GM18498 (cell line): ENCODE measurements at regions not wholly inside any gene's neighbourhood (a gene's known extent, or its start where the extent isn't known, plus 50 kb on each side); places are given as distances from the start of the nearest gene placed in this dataset.
"Not testable (repeated sequence)": the region's sequence is repeated elsewhere in the genome, so short reads cannot be mapped to it uniquely, and the experiment has no call there.

Experiments
- ATAC-seq: cut with Tn5 transposase; IDR thresholded peaks from one replicate; pipeline ENCODE4 v1.9.1; 2021; ENCODE audit warnings: mild to moderate bottlenecking, moderate library complexity; ENCODE audit not compliant: unreplicated experiment

- no peak for ATAC-seq
Observed at GRCh38 chr3:115385774-115386730, 237.3 kb upstream of the GAP43 start.

DNA sequence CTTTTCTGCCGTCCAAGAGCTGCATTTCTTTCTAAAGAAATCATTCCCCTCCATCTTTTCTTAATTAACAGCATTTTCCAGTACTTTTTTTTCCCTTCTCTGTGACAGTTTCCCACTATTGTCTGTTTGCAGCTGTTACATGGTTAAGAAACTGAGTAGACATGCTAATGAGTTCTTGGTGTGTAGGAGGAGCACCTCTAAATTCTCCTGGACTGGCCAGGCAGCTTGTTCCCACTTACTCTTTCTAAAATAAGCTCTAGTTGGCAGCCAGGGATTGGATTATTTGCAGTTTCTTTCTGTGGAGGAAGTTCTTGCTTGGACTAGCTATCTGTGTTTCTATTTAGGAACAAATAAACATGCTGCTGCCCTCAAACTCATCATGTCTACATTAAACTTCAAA lies 235.1 kb upstream of the GAP43 start:
- ATAC-seq: no peak

DNA sequence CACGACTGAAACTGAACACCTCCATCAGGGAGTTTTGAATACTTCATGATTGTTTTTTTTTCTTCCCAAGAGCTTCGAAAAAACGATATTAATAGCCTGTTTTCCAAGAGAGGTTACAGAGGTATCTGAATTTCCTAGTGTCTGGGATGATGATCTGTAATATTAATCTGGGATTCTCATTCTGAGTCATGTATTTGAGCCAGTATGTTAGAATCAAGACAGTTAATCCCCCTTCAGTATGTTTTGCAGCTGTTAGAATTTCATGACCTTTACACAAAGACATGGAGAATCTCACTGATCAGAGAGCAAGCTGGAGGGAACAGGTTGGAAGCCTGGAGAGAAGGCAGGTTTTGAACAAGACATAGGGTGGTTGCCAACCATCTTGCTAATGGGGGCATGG lies 234.5 kb upstream of the GAP43 start:
- ATAC-seq: no peak

DNA sequence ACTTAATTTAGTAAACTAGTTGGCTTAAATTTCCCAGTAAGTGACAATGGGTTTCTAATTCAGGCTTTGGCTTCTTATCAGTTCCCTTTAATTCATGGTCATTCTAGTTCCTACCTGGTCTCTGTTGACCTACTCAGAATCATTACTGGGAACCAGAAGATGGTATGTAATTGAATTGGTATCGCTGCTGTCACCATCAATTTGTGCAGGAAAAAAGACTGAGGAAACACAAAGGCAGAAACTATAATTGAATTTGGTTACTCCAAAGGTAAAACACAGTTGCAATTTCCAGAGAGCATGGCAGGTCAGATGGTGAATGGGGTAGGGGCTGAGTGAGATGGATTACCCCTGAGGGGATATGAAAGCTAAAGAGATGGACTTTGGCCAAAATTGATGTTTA lies 226.5 kb upstream of the GAP43 start:
- no peak for ATAC-seq

DNA sequence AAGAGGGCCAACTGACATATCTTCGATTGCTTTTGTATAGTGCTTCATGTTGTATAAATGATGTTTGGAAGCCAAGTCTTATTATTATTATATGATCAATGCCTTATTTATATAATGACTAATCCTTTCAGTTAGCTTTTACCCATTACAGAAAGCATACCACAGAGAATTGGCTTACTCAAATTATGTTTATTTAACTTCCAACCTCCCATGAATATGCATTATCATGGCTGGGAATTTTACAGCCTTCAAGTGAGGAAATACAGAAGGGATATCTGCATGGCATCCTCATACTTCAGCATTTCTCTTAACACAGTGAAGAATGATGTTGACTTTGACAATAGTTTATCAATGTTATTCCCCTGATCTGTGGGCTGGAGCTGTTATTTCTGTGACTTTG lies 225.9 kb upstream of the GAP43 start:
- no peak for ATAC-seq

GRCh38 chr3:115398506-115398905 lies 224.8 kb upstream of the GAP43 start:
- ATAC-seq: no peak

DNA sequence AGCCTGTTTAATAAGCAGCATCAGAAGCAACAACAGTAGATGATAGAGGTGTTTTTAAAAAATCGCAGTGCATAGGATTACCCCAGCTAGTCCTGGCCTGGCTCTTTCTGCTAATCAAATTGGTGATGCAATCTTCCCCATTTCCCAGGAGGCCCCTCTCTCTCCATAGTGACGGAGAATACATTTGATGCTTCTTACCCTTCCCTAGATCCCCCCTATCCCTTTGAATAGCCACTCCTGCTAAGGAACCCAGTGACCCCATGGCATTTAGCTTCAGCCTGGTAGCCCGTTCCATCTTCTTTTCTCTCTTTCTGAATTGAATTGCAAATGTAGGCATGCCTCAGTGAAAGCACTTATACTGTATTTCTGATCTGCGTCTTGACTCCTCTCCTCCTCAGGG lies 223.6 kb upstream of the GAP43 start:
- ATAC-seq: no peak

DNA sequence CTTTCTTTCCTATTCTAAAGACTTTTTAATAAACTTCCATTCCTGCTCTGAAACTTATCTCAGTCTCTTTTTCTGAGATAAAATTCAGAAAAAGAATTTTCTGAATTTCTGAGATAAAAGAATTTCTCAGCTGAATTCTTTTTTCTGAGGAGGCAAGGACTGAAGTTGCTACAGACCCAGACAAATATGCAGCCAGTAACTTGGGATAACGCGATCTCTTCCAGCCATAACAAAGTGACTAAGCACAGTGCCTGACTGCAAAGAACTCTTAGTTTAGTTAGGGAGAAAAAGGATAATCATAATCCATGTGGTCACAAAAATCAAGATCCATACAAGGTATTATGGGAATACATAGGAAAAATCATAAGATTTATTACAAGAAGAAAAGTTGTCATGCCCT lies 222.0 kb upstream of the GAP43 start:
- ATAC-seq: no peak

- ATAC-seq: no peak
Observed at GRCh38 chr3:115401851-115402501, 221.3 kb upstream of the GAP43 start.

GRCh38 chr3:115402651-115403050 lies 220.7 kb upstream of the GAP43 start:
- no peak for ATAC-seq

DNA sequence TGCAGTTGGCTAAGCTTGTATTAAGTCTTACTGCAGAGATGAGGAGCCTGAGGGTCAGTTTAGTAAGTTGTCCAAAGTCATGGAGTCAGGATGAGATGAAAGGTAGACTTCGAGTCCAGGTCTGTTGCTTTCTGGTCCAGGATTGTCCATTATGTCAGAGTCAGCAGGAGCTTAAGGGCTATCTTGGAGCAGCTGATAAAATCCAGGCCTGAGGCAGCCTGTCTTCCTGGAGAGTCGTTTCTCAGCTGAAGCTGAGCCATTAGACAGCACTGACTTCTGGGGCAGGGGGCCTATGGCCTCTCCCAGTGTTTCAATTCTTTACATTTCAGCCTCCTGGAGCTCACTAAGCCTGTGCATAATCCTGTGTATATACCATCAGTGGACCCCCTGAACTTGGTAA lies 219.5 kb upstream of the GAP43 start:
- no peak for ATAC-seq

- ATAC-seq: no peak
Observed at GRCh38 chr3:115409596-115409995, 213.7 kb upstream of the GAP43 start.

- not testable (repeated sequence) for ATAC-seq
Observed at GRCh38 chr3:115414610-115415009, 208.7 kb upstream of the GAP43 start.

- no peak for ATAC-seq
Observed at GRCh38 chr3:115415246-115415996, 207.9 kb upstream of the GAP43 start.

GRCh38 chr3:115418583-115418982 lies 204.7 kb upstream of the GAP43 start:
- no peak for ATAC-seq

- no peak for ATAC-seq
Observed at GRCh38 chr3:115420086-115420485, 203.2 kb upstream of the GAP43 start.

- no peak for ATAC-seq
Observed at GRCh38 chr3:115423170-115423569, 200.1 kb upstream of the GAP43 start.

DNA sequence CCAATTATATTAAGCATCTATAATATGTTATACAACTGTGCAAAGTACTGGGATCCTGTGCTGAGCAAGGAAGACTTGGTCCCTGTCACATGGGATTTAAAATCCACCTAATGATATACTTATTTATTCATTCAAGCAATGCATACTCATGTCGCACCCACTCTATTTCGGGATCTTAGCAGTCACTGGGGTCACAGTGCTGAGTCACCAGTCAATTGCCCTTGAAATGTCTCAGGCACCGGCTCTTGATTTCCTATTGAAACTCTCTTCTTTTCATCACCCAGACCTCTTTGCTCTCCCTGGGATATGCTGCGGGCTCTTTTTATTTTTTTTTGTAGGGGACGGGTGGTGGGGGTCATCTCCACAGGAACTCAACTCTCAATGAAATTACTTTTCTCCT lies 194.5 kb upstream of the GAP43 start:
- ATAC-seq: no peak

DNA sequence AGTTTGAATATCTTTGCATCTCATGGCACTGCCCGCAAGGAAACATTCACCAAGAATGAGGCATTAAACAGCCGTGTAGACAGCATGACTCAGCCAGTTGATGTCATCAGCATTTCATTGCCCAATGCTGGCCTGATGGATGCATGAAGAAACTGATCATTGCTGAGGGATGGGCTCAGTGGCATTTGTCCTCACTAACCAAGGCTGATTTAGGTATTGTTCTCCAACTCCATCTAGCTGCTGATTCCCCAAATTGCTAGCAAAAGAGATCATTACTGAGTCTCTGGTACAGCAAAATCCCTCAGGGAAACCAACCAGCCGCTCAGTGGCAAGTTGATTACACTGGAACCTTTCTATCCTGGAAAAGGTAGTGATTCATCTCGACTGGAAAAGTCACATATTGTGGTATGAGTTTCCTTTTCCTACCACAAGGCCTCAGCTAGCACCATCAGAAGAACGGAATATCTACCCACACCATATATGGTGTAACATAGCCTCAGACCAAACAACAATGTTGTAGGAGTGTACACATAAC lies 186.5 kb upstream of the GAP43 start:
- no peak for ATAC-seq

- no peak for ATAC-seq
Observed at GRCh38 chr3:115438799-115439198, 184.5 kb upstream of the GAP43 start.

- ATAC-seq: no peak
Observed at GRCh38 chr3:115445559-115445958, 177.8 kb upstream of the GAP43 start.
